ENCODE measurements at regions not wholly inside any gene's neighbourhood (a gene's known extent, or its start where the extent isn't known, plus 50 kb on each side); places are given as distances from the start of the nearest gene placed in this dataset.

- TF ChIP-seq, protein P1, sequence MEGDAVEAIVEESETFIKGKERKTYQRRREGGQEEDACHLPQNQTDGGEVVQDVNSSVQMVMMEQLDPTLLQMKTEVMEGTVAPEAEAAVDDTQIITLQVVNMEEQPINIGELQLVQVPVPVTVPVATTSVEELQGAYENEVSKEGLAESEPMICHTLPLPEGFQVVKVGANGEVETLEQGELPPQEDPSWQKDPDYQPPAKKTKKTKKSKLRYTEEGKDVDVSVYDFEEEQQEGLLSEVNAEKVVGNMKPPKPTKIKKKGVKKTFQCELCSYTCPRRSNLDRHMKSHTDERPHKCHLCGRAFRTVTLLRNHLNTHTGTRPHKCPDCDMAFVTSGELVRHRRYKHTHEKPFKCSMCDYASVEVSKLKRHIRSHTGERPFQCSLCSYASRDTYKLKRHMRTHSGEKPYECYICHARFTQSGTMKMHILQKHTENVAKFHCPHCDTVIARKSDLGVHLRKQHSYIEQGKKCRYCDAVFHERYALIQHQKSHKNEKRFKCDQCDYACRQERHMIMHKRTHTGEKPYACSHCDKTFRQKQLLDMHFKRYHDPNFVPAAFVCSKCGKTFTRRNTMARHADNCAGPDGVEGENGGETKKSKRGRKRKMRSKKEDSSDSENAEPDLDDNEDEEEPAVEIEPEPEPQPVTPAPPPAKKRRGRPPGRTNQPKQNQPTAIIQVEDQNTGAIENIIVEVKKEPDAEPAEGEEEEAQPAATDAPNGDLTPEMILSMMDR (IDR thresholded peaks at IDR 0.05; ENCODE audit: borderline replicate concordance, extremely low read depth, low read length, poor library complexity, severe bottlenecking): no peak
- TF ChIP-seq EZH2 (IDR thresholded peaks at IDR 0.05; ENCODE audit: borderline replicate concordance, low read depth, low read length, severe bottlenecking): no peak
Measured at GRCh38 chr15:69624155-69624520, 171.5 kb downstream of the RPLP1 start.
